HG02571 (cell line): ENCODE measurements at regions not wholly inside any gene's neighbourhood (a gene's known extent, or its start where the extent isn't known, plus 50 kb on each side); places are given as distances from the start of the nearest gene placed in this dataset.

Experiments used
- ATAC-seq: cut with Tn5 transposase; IDR thresholded peaks from one replicate; pipeline ENCODE4 v1.9.1; 2021; ENCODE audit warnings: mild to moderate bottlenecking, moderate library complexity; ENCODE audit not compliant: unreplicated experiment

- no peak for ATAC-seq
These were observed 124.4 kb upstream of the P2RY1 start for GRCh38 chr3:152710549-152710948.

DNA sequence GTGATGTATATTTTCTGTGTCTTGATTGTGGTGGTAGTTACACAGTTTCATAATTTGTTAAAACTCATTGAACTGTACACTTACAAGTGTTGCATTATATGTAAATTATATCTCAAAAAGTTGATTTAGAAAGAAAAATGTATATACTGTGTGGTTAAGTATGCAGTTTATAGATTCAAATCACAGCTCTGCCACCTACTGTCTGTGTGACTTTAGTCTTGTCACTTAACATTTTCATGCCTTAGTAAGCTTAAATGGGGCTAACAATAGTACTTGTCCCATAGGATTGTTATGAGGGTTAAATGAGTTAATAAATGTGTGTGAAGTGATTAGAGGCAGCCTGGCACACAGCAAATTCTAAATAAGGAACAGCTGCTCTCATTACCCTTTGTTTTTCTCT, 120.9 kb upstream of the P2RY1 start:
- no peak for ATAC-seq

DNA sequence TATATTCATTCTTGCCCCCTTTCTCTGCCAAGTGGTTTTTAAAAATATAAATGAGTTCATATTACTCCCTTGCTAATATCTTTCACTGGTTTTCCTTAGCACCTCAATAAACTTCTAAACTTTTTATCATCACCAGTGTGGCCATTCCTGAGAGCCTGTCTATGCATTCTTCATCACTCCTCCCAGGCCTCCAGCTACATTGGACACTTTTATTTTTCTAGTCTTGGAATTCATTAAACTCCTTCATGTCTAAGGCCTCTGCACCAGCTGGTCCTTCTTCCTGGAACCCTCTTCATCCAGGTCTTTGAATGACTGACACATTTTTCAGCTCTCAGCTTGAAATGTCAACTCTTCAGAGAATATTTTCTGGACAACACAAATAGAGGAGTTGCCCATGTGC, 120.4 kb upstream of the P2RY1 start:
- ATAC-seq = no peak

DNA sequence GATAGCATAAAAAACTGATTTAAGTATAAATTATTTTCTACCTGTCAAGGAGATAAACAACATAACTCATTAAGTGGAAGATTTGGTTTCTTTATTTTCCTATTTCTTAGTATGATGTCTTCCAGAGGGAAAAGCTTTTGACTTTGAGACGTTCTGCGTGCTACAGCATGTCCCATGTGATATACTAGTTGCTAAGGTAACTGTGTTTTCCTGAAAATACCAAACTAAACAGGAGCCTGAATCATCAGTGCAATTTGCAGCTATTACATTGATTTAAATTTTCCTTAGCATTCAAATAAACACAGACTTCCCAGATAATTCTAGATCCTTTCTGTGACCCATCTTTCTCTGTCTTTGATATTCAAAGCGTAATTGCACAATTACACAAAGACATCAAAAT, 117.7 kb upstream of the P2RY1 start:
- ATAC-seq = no peak

DNA sequence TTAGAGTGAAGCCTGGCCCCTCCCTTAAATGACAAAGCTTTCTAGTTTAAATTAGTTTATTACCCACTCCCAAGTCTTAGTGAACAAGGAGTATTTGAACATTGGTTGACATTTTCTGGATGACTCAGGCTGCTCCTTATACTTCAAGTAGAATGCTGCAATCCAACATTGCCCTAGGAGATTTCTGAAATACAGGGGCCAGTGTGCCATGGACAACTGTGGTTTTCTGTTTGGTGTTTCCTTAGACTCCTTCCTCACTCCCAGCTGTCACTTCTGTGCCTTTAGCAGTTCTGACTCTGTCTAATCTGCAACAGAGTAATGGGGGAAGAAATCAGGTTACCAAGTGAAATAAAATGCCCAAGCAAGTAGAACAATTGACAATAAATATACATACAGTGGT, 116.1 kb upstream of the P2RY1 start:
- ATAC-seq = no peak

- ATAC-seq = no peak
These were observed 115.7 kb upstream of the P2RY1 start for GRCh38 chr3:152719264-152719663.

- ATAC-seq = no peak
These were observed 113.8 kb upstream of the P2RY1 start for GRCh38 chr3:152720951-152721718.

DNA sequence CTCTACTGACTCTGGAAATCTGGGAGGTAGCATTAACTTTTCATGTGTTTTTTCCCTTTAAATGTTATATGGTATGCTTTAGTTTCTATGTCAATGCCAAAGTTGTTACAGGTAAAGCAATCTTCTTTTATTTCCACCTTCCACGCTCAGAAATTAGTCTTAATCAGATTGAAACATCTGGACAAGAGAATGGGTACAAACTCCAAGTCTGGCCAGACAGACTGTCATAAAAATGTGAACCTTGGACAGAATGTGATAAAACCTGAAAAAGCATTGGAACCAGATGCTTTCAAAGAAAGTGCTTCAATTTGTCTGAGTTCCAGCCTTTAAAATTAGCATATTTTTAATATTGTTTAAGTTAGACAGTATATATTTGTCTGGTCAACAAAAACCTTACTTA, 110.7 kb upstream of the P2RY1 start:
- ATAC-seq = no peak

- ATAC-seq = no peak
These were observed 106.5 kb upstream of the P2RY1 start for GRCh38 chr3:152728231-152728980.

GRCh38 chr3:152729906-152730305, 105.0 kb upstream of the P2RY1 start:
- ATAC-seq = peak; percentile 72

- ATAC-seq = no peak
These were observed 103.4 kb upstream of the P2RY1 start for GRCh38 chr3:152731511-152731910.

DNA sequence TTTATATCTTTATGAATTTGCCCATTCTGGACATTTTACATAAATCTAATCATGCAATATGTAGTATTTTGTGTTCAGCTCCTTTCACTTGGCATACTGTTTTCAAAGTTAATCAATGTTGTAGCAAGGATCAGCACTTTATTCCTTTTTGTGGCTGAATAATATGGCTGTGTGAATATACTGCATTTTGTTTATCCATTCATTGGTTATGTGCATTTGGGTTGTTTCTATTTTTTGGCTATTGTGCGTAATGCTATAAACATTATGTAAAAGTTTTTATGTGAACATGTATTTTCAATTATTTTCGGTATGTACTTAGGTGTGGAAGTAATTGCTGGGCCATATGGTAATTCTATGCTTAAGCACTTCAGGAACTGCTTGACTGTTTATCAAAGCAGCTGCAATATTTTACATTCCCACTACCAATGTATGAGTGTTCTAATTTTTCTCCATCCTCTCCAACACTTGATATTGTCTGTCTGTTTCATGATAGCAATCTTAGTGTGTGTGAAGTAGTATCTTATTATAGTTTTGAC, 101.3 kb upstream of the P2RY1 start:
- no peak for ATAC-seq

GRCh38 chr3:152737021-152737908, 97.7 kb upstream of the P2RY1 start:
- ATAC-seq = peak; percentile 98

GRCh38 chr3:152738656-152739055, 96.3 kb upstream of the P2RY1 start:
- ATAC-seq = no peak

- peak; percentile 62 for ATAC-seq
These were observed 92.3 kb upstream of the P2RY1 start for GRCh38 chr3:152742368-152743347.

DNA sequence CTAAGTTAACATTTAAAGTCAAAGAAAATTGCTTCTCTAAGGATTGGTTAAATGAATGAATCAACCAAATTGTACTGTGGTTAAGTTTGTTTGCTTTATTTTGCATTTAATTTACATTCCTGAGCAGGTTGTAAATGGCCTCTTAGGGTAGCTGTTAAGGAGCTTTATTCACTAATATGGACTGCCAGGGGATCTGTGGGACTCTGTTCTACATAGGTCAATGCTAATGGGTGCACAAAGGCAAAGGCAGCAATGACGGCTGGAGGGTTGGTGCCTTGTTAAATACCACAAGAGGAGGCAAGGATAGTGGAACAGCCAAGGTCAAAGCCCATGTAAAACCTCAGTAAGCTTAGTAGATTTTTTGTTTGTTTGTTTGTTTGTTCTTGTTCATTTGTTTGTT, 89.3 kb upstream of the P2RY1 start:
- no peak for ATAC-seq

- ATAC-seq = no peak
These were observed 80.6 kb upstream of the P2RY1 start for GRCh38 chr3:152754303-152754702.

DNA sequence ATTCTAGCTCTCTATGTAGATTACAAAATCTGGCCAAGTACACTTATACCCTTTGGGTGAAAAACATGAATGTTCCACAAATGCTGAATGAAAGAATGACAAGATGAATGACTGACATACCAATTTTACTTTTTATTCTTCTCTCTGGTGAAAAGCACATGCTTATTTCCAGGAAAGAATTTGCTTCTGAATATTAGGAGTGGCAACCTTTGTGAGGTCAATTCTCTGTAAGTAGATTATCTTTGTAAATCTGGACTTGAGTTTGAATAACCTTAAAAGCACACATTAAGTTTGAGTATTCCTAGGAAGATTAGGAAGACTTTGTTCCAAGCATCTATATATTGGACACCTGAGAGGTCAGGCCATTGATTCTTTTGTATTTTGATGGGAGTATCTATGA, 78.1 kb upstream of the P2RY1 start:
- no peak for ATAC-seq

- peak; percentile 79 for ATAC-seq
These were observed 74.8 kb upstream of the P2RY1 start for GRCh38 chr3:152760024-152760563.

- ATAC-seq = no peak
These were observed 74.3 kb upstream of the P2RY1 start for GRCh38 chr3:152760591-152760990.
